Right ventricle myocardium inferior (tissue), 1 donor: ENCODE measurements at regions not wholly inside any gene's neighbourhood (a gene's known extent, or its start where the extent isn't known, plus 50 kb on each side); places are given as distances from the start of the nearest gene placed in this dataset.
A peak's percentile ranks its signal among the peaks of the same experiment; 100 is the strongest.

Source experiments
- ATAC-seq: fragments of 200-7000 bp; cut with Tn5 transposase; one replicate; pipeline ENCODE4 v1.9.1; 2020; ENCODE audit warnings: mild to moderate bottlenecking, moderate library complexity
- DNase-seq: peaks from one replicate; pipeline ENCODE4 v3.0.0; 2021; ENCODE audit errors: missing footprints
- intact Hi-C: fragments of 100-400 bp; cut with DNase I; formaldehyde crosslinking; loops from one replicate; pipeline ENCODE4 v1.11.0; 2022
- donor health status: DM: no; HTN: yes; CAD: no; lungs with severe emphysema.

- no peak for ATAC-seq
- intact Hi-C loops: no loop called here
- DNase-seq: no peak
These were observed 439.6 kb downstream of the CDH8 start for GRCh38 chr16:61596655-61597054.

- ATAC-seq (no peak), DNase-seq (no peak)
- intact Hi-C loops: no loop called here
These were observed 440.6 kb downstream of the CDH8 start for GRCh38 chr16:61595605-61596004.

- no peak for DNase-seq
- intact Hi-C loops: no loop called here
- ATAC-seq: no peak
These were observed 445.7 kb downstream of the CDH8 start for GRCh38 chr16:61590577-61590976.

GRCh38 chr16:61587526-61587925 lies 448.7 kb downstream of the CDH8 start:
- DNase-seq: no peak
- ATAC-seq: no peak
- intact Hi-C loops: no loop called here

GRCh38 chr16:61581417-61582046 lies 454.7 kb downstream of the CDH8 start:
- ATAC-seq (no peak), DNase-seq (peak; percentile 50)
- intact Hi-C loops: no loop called here

GRCh38 chr16:61580579-61580978 lies 455.7 kb downstream of the CDH8 start:
- DNase-seq: peak; percentile 48
- no peak for ATAC-seq
- intact Hi-C loops: no loop called here

- DNase-seq (peak; percentile 52), ATAC-seq (no peak)
- intact Hi-C loops: no loop called here
These were observed 457.0 kb downstream of the CDH8 start for GRCh38 chr16:61579195-61579594.

GRCh38 chr16:61576476-61576875 lies 459.8 kb downstream of the CDH8 start:
- intact Hi-C loops: no loop called here
- no peak for ATAC-seq
- DNase-seq: peak; percentile 40

- no peak for ATAC-seq
These were observed 460.6 kb downstream of the CDH8 start for GRCh38 chr16:61575617-61576016.

GRCh38 chr16:61569028-61569427 lies 467.2 kb downstream of the CDH8 start:
- ATAC-seq (no peak), DNase-seq (no peak)
- intact Hi-C loops: no loop called here

More at GRCh38 chr16:61575617-61576016, 460.6 kb downstream of the CDH8 start:
- no peak for DNase-seq
- intact Hi-C loops: no loop called here

GRCh38 chr16:61564716-61565115 lies 471.5 kb downstream of the CDH8 start:
- ATAC-seq: no peak
- intact Hi-C loops: no loop called here

GRCh38 chr16:61555718-61556441 lies 480.4 kb downstream of the CDH8 start:
- ATAC-seq (no peak), DNase-seq (no peak)
- intact Hi-C loops: no loop called here

More at GRCh38 chr16:61564716-61565115, 471.5 kb downstream of the CDH8 start:
- no peak for DNase-seq

- no peak for DNase-seq
- ATAC-seq: no peak
- intact Hi-C loops: no loop called here
These were observed 486.9 kb downstream of the CDH8 start for GRCh38 chr16:61549327-61549726.

- DNase-seq (no peak), ATAC-seq (no peak)
- intact Hi-C loops: no loop called here
These were observed 488.6 kb downstream of the CDH8 start for GRCh38 chr16:61547626-61548025.

GRCh38 chr16:61544165-61544564 lies 492.1 kb downstream of the CDH8 start:
- ATAC-seq (no peak), DNase-seq (no peak)
- intact Hi-C loops: no loop called here

GRCh38 chr16:61540216-61540615 lies 496.0 kb downstream of the CDH8 start:
- intact Hi-C loops: no loop called here
- no peak for DNase-seq

GRCh38 chr16:61530697-61531096 lies 505.5 kb downstream of the CDH8 start:
- no peak for ATAC-seq
- intact Hi-C loops: no loop called here
- DNase-seq: no peak

More at GRCh38 chr16:61540216-61540615, 496.0 kb downstream of the CDH8 start:
- ATAC-seq: no peak

GRCh38 chr16:61500851-61501250 lies 535.4 kb downstream of the CDH8 start:
- DNase-seq (no peak), ATAC-seq (no peak)
- intact Hi-C loops: no loop called here

- ATAC-seq (no peak), DNase-seq (no peak)
- intact Hi-C loops: no loop called here
These were observed 556.0 kb downstream of the CDH8 start for GRCh38 chr16:61480250-61480649.

- DNase-seq: no peak
- ATAC-seq: no peak
- intact Hi-C loops: no loop called here
These were observed 564.5 kb downstream of the CDH8 start for GRCh38 chr16:61471737-61472136.

- intact Hi-C loops: no loop called here
- DNase-seq (no peak), ATAC-seq (no peak)
These were observed 565.2 kb downstream of the CDH8 start for GRCh38 chr16:61471023-61471422.
